ENCODE measurements at regions not wholly inside any gene's neighbourhood (a gene's known extent, or its start where the extent isn't known, plus 50 kb on each side); places are given as distances from the start of the nearest gene placed in this dataset.

- no peak for DNase-seq (ENCODE audit: low spot score)
- H4K91ac ChIP-seq (ENCODE audit: low read depth, low read length, poor library complexity) = no peak overlapping the region
- H2BK5ac ChIP-seq (ENCODE audit: low read length) = no peak overlapping the region
- no peaks in the 10 kb centered on the region for H3K36me3 ChIP-seq (replicated peaks in 1 of 2; ENCODE audit: control insufficient read depth in 2 of 2, insufficient read depth in 2 of 2, low read length in 2 of 2)
- WGBS, 2 donors (ENCODE audit: extremely low coverage in 2 of 2, insufficient read length in 2 of 2, insufficient replicate concordance in 1 of 2) = no CpG with 5 or more reads among the region's 8 CpGs
- H2BK120ac ChIP-seq (ENCODE audit: low read depth, low read length) = no peak overlapping the region
- no peak overlapping the region for H3K23ac ChIP-seq (ENCODE audit: low read depth, low read length, poor library complexity)
- no peak overlapping the region for H2BK15ac ChIP-seq (ENCODE audit: low read length)
- H3K4me2 ChIP-seq (ENCODE audit: insufficient read depth, low read length, poor library complexity, severe bottlenecking) = no peak overlapping the region
- H2AFZ ChIP-seq (ENCODE audit: low read length) = no peak overlapping the region
- no peak overlapping the region for H3K18ac ChIP-seq (ENCODE audit: low read length)
- H4K8ac ChIP-seq (ENCODE audit: low read depth, low read length) = no peak overlapping the region
- no peaks in the 10 kb centered on the region for H3K79me1 ChIP-seq (ENCODE audit: low read depth, low read length)
- no peak overlapping the region for H3K4me3 ChIP-seq (ENCODE audit: low read length in 2 of 2)
- H3K27me3 ChIP-seq (ENCODE audit: control insufficient read depth in 3 of 3, insufficient read depth in 3 of 3, low read depth in 1 of 3, low read length in 3 of 3) = peaks cover 0 to 14% (median 0%) of the 10 kb centered on the region in 3 experiments
- H3K27ac ChIP-seq (replicated peaks; ENCODE audit: low read length) = no peak overlapping the region
- peaks cover 0 to 2% of the 10 kb centered on the region in 2 donors for H3K9me3 ChIP-seq (replicated peaks in 1 of 2; ENCODE audit: control insufficient read depth in 2 of 2, insufficient read depth in 1 of 2, low read depth in 1 of 2, low read length in 2 of 2)
- no peak overlapping the region for H3K9ac ChIP-seq (ENCODE audit: low read depth, low read length, poor library complexity)
- H3K14ac ChIP-seq (ENCODE audit: low read length) = no peak overlapping the region
- no peak overlapping the region for H2BK12ac ChIP-seq (ENCODE audit: low read length)
- H2AK5ac ChIP-seq (ENCODE audit: low read depth, low read length) = no peak overlapping the region
- no peaks in the 10 kb centered on the region for H3K4me1 ChIP-seq (ENCODE audit: control insufficient read depth in 2 of 2, insufficient read depth in 1 of 2, low read depth in 1 of 2, low read length in 2 of 2)
- H3K4ac ChIP-seq (ENCODE audit: low read length) = no peak overlapping the region
Observed at GRCh38 chr1:11379851-11380250, 99.1 kb upstream of the DISP3 start.

GRCh38 chr1:11380500-11380899 is 98.5 kb upstream of the DISP3 start:
- Histone ChIP-seq H3K14ac (ENCODE audit: low read length) (no peak overlapping the region), H3K18ac (ENCODE audit: low read length) (peak overlapping the region; percentile 11), H4K8ac (ENCODE audit: low read depth, low read length) (no peak overlapping the region), H3K4ac (ENCODE audit: low read length) (no peak overlapping the region), H3K4me3 (ENCODE audit: low read length in 2 of 2) (no peak overlapping the region), H3K79me1 (ENCODE audit: low read depth, low read length) (no peaks in the 10 kb centered on the region), H2BK120ac (ENCODE audit: low read depth, low read length) (no peak overlapping the region), H3K36me3 (replicated peaks in 1 of 2; ENCODE audit: control insufficient read depth in 2 of 2, insufficient read depth in 2 of 2, low read length in 2 of 2) (no peaks in the 10 kb centered on the region), H4K91ac (ENCODE audit: low read depth, low read length, poor library complexity) (no peak overlapping the region), H3K9me3 (replicated peaks in 1 of 2; ENCODE audit: control insufficient read depth in 2 of 2, insufficient read depth in 1 of 2, low read depth in 1 of 2, low read length in 2 of 2) (peaks cover 0 to 2% of the 10 kb centered on the region in 2 donors), H3K27ac (replicated peaks; ENCODE audit: low read length) (no peak overlapping the region), H2AK5ac (ENCODE audit: low read depth, low read length) (no peak overlapping the region), H3K23ac (ENCODE audit: low read depth, low read length, poor library complexity) (no peak overlapping the region), H3K4me2 (ENCODE audit: insufficient read depth, low read length, poor library complexity, severe bottlenecking) (no peak overlapping the region), H3K4me1 (ENCODE audit: control insufficient read depth in 2 of 2, insufficient read depth in 1 of 2, low read depth in 1 of 2, low read length in 2 of 2) (no peaks in the 10 kb centered on the region), H2BK5ac (ENCODE audit: low read length) (no peak overlapping the region), H2BK15ac (ENCODE audit: low read length) (no peak overlapping the region), H2AFZ (ENCODE audit: low read length) (no peak overlapping the region), H2BK12ac (ENCODE audit: low read length) (no peak overlapping the region), H3K9ac (ENCODE audit: low read depth, low read length, poor library complexity) (no peak overlapping the region), H3K27me3 (ENCODE audit: control insufficient read depth in 3 of 3, insufficient read depth in 3 of 3, low read depth in 1 of 3, low read length in 3 of 3) (peaks cover 0 to 18% (median 0%) of the 10 kb centered on the region in 3 experiments)
- no CpG with 5 or more reads among the region's 5 CpGs for WGBS, 2 donors (ENCODE audit: extremely low coverage in 2 of 2, insufficient read length in 2 of 2, insufficient replicate concordance in 1 of 2)
- no peak for DNase-seq (ENCODE audit: low spot score)

- Histone ChIP-seq H2BK120ac (ENCODE audit: low read depth, low read length) (no peak overlapping the region), H3K36me3 (replicated peaks in 1 of 2; ENCODE audit: control insufficient read depth in 2 of 2, insufficient read depth in 2 of 2, low read length in 2 of 2) (no peaks in the 10 kb centered on the region), H3K27ac (replicated peaks; ENCODE audit: low read length) (no peak overlapping the region), H2AFZ (ENCODE audit: low read length) (no peak overlapping the region), H3K9me3 (replicated peaks in 1 of 2; ENCODE audit: control insufficient read depth in 2 of 2, insufficient read depth in 1 of 2, low read depth in 1 of 2, low read length in 2 of 2) (no peaks in the 10 kb centered on the region), H2BK5ac (ENCODE audit: low read length) (no peak overlapping the region), H3K4me2 (ENCODE audit: insufficient read depth, low read length, poor library complexity, severe bottlenecking) (no peak overlapping the region), H2AK5ac (ENCODE audit: low read depth, low read length) (no peak overlapping the region), H3K4ac (ENCODE audit: low read length) (no peak overlapping the region), H3K14ac (ENCODE audit: low read length) (no peak overlapping the region), H2BK12ac (ENCODE audit: low read length) (no peak overlapping the region), H3K23ac (ENCODE audit: low read depth, low read length, poor library complexity) (no peak overlapping the region), H3K18ac (ENCODE audit: low read length) (no peak overlapping the region), H3K4me1 (ENCODE audit: control insufficient read depth in 2 of 2, insufficient read depth in 1 of 2, low read depth in 1 of 2, low read length in 2 of 2) (no peaks in the 10 kb centered on the region), H2BK15ac (ENCODE audit: low read length) (no peak overlapping the region), H4K8ac (ENCODE audit: low read depth, low read length) (no peak overlapping the region), H3K79me1 (ENCODE audit: low read depth, low read length) (no peaks in the 10 kb centered on the region), H3K9ac (ENCODE audit: low read depth, low read length, poor library complexity) (no peak overlapping the region), H4K91ac (ENCODE audit: low read depth, low read length, poor library complexity) (no peak overlapping the region), H3K4me3 (ENCODE audit: low read length in 2 of 2) (no peak overlapping the region), H3K27me3 (ENCODE audit: control insufficient read depth in 3 of 3, insufficient read depth in 3 of 3, low read depth in 1 of 3, low read length in 3 of 3) (peaks cover 0 to 19% (median 0%) of the 10 kb centered on the region in 3 experiments)
- DNase-seq (ENCODE audit: low spot score) = no peak
- no CpG with 5 or more reads among the region's 10 CpGs for WGBS, 2 donors (ENCODE audit: extremely low coverage in 2 of 2, insufficient read length in 2 of 2, insufficient replicate concordance in 1 of 2)
Observed at GRCh38 chr1:11383553-11384169, 95.3 kb upstream of the DISP3 start.

- no peak overlapping the region for H2AK5ac ChIP-seq (ENCODE audit: low read depth, low read length)
- H3K27me3 ChIP-seq (ENCODE audit: control insufficient read depth in 3 of 3, insufficient read depth in 3 of 3, low read depth in 1 of 3, low read length in 3 of 3) = peaks cover 0 to 19% (median 0%) of the 10 kb centered on the region in 3 experiments
- no peak overlapping the region for H2BK12ac ChIP-seq (ENCODE audit: low read length)
- no peaks in the 10 kb centered on the region for H3K9me3 ChIP-seq (replicated peaks in 1 of 2; ENCODE audit: control insufficient read depth in 2 of 2, insufficient read depth in 1 of 2, low read depth in 1 of 2, low read length in 2 of 2)
- no peaks in the 10 kb centered on the region for H3K4me1 ChIP-seq (ENCODE audit: control insufficient read depth in 2 of 2, insufficient read depth in 1 of 2, low read depth in 1 of 2, low read length in 2 of 2)
- DNase-seq (ENCODE audit: low spot score) = no peak
- H2BK15ac ChIP-seq (ENCODE audit: low read length) = no peak overlapping the region
- no peak overlapping the region for H3K4ac ChIP-seq (ENCODE audit: low read length)
- H3K23ac ChIP-seq (ENCODE audit: low read depth, low read length, poor library complexity) = no peak overlapping the region
- H3K14ac ChIP-seq (ENCODE audit: low read length) = no peak overlapping the region
- no CpG with 5 or more reads among the region's 6 CpGs for WGBS, 2 donors (ENCODE audit: extremely low coverage in 2 of 2, insufficient read length in 2 of 2, insufficient replicate concordance in 1 of 2)
- H2BK120ac ChIP-seq (ENCODE audit: low read depth, low read length) = no peak overlapping the region
- no peaks in the 10 kb centered on the region for H3K79me1 ChIP-seq (ENCODE audit: low read depth, low read length)
- no peak overlapping the region for H3K9ac ChIP-seq (ENCODE audit: low read depth, low read length, poor library complexity)
- no peak overlapping the region for H3K27ac ChIP-seq (replicated peaks; ENCODE audit: low read length)
- H2BK5ac ChIP-seq (ENCODE audit: low read length) = no peak overlapping the region
- H2AFZ ChIP-seq (ENCODE audit: low read length) = no peak overlapping the region
- no peak overlapping the region for H4K91ac ChIP-seq (ENCODE audit: low read depth, low read length, poor library complexity)
- no peak overlapping the region for H3K4me2 ChIP-seq (ENCODE audit: insufficient read depth, low read length, poor library complexity, severe bottlenecking)
- H3K36me3 ChIP-seq (replicated peaks in 1 of 2; ENCODE audit: control insufficient read depth in 2 of 2, insufficient read depth in 2 of 2, low read length in 2 of 2) = no peaks in the 10 kb centered on the region
- no peak overlapping the region for H4K8ac ChIP-seq (ENCODE audit: low read depth, low read length)
- no peak overlapping the region for H3K18ac ChIP-seq (ENCODE audit: low read length)
- no peak overlapping the region for H3K4me3 ChIP-seq (ENCODE audit: low read length in 2 of 2)
Observed at GRCh38 chr1:11384170-11384554, 94.8 kb upstream of the DISP3 start.

All from neuronal stem cell (in vitro differentiated cells).